ENCODE measurements at regions not wholly inside any gene's neighbourhood (a gene's known extent, or its start where the extent isn't known, plus 50 kb on each side); places are given as distances from the start of the nearest gene placed in this dataset.
"Not testable (repeated sequence)": the region's sequence is repeated elsewhere in the genome, so short reads cannot be mapped to it uniquely, and the experiment has no call there.

DNA sequence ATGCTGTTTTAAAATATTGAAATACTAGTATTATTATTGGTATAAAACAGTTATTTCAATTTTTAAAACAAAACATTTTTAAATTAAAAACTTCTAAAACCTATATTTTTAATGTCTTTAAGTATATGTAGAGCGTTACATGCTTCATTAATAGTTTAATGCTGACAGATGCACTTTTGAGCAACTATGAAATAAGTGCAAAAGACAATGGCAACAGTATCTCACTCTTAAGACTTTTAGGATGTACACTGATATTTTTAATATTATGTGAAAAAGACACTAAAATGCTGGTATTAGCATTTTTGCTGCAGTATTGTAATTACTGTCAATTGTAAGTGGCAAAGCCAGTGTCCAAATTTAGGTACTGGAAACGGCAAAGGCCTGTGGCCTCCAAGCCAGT, 93.2 kb upstream of the NAA35 start:
- not testable (repeated sequence) for H3K9me3 Mint-ChIP-seq; H3K27ac Mint-ChIP-seq; H3K27me3 Mint-ChIP-seq (ENCODE audit: low read depth); H3K4me1 Mint-ChIP-seq; DNase-seq (ENCODE audit: low spot score in 2 of 2, unreplicated experiment in 2 of 2); H3K4me3 Mint-ChIP-seq
- peaks cover 22% of the 10 kb centered on the region for H3K36me3 Mint-ChIP-seq

DNA sequence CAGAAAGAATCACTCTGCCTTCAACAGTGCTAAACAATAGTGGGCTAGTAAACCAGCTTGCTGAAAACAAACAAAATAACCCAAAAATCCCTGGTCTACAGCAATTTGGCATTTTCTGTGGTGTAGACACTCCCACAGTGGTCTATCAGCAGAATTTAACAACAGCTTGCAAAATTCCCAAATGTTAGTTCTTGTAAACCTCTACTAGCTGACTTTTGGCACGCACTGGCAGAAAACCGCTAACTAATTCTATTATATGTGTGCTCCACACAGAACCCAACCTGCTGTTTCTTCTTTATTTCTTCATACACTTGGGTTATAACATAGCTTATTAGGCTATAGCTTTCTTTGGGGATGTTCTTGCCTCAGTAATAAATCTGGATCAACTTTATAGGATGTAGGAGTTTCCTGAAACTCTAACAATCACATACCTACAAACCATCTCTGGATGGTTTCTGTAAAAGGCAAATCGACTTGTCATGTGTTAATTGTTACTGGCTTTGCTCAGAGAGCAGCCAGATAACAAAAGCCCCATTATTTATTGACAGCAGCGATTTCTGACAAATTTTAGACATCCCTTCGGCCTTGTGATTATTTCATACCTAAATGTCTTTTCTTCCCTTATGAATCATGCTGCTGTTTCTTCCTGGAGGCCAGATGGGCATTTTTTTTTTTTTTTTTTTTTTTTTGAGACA, 82.7 kb upstream of the NAA35 start:
- DNase-seq (ENCODE audit: low spot score in 2 of 2, unreplicated experiment in 2 of 2), result no peak
- no peaks in the 10 kb centered on the region for H3K27me3 Mint-ChIP-seq (ENCODE audit: low read depth)
- TF ChIP-seq, protein P1, sequence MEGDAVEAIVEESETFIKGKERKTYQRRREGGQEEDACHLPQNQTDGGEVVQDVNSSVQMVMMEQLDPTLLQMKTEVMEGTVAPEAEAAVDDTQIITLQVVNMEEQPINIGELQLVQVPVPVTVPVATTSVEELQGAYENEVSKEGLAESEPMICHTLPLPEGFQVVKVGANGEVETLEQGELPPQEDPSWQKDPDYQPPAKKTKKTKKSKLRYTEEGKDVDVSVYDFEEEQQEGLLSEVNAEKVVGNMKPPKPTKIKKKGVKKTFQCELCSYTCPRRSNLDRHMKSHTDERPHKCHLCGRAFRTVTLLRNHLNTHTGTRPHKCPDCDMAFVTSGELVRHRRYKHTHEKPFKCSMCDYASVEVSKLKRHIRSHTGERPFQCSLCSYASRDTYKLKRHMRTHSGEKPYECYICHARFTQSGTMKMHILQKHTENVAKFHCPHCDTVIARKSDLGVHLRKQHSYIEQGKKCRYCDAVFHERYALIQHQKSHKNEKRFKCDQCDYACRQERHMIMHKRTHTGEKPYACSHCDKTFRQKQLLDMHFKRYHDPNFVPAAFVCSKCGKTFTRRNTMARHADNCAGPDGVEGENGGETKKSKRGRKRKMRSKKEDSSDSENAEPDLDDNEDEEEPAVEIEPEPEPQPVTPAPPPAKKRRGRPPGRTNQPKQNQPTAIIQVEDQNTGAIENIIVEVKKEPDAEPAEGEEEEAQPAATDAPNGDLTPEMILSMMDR (IDR thresholded peaks at IDR 0.05; ENCODE audit: unreplicated experiment), result no peak
- H3K27ac Mint-ChIP-seq, result no peak overlapping the region
- peaks cover 36% of the 10 kb centered on the region for H3K36me3 Mint-ChIP-seq
- H3K4me3 Mint-ChIP-seq, result no peak overlapping the region
- H3K4me1 Mint-ChIP-seq, result peaks cover 5% of the 10 kb centered on the region
- H3K9me3 Mint-ChIP-seq, result peaks cover 20% of the 10 kb centered on the region

DNA sequence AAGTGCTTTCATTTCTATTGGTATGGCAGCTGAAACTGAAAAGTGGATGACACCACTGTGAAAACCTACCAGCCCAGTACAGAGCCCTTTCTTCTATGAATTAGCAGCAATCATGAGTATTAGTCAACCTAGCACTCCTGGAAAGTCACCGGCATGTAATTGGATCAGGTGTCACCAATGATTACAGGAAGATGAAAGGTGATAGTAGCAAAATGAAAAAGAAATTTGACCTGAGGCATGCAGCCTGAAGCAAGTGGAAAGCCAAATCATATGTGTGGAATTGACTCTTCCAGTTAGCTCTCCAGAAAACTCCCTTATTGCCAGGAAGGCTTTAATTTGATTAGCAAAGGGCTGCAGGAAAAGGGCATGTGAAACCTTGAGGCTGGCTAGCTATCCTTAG, 81.2 kb upstream of the NAA35 start:
- DNase-seq (ENCODE audit: low spot score in 2 of 2, unreplicated experiment in 2 of 2), result no peak
- Mint-ChIP-seq H3K36me3 (peaks cover 37% of the 10 kb centered on the region), H3K4me1 (peaks cover 5% of the 10 kb centered on the region), H3K27ac (no peak overlapping the region), H3K4me3 (no peak overlapping the region), H3K27me3 (ENCODE audit: low read depth) (no peaks in the 10 kb centered on the region), H3K9me3 (peaks cover 16% of the 10 kb centered on the region)
- TF ChIP-seq, protein P1 (IDR thresholded peaks at IDR 0.05; ENCODE audit: unreplicated experiment), result no peak

DNA sequence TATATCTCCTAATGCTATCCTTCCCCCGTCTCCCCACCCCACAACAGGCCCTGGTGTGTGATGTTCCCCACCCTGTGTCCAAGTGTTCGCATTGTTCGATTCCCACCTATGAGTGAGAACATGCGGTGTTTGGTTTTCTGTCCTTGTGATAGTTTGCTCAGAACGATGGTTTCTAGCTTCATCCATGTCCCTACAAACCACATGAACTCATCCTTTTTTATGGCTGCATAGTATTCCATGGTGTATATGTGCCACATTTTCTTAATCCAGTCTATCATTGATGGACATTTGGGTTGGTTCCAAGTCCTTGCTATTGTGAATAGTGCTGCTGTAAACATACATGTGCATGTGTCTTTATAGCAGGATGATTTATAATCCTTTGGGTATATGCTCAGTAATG, 79.1 kb upstream of the NAA35 start:
- Mint-ChIP-seq H3K9me3 (peaks cover 31% of the 10 kb centered on the region), H3K36me3 (peaks cover 46% of the 10 kb centered on the region)
- not testable (repeated sequence) for H3K4me3 Mint-ChIP-seq; H3K4me1 Mint-ChIP-seq; H3K27me3 Mint-ChIP-seq (ENCODE audit: low read depth); DNase-seq (ENCODE audit: low spot score in 2 of 2, unreplicated experiment in 2 of 2); H3K27ac Mint-ChIP-seq

DNA sequence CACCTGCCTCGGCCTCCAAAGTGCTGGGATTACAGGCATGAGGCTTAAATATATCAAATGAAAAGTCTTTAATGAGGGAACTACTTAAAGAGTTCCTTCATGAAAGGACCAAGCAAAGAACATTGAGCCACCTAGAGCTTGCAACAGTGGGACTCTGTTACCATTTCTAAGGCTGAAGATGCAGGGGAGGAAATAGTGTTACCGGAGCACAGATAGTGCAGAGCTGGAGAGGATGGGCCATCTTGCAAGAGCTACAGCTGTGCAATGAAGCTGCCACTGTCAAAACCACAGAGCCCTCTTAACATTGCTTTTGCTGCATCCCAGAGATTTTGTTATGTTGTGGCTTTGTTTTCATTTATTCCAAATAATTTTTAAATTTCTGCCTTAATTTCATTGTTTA, 77.1 kb upstream of the NAA35 start:
- H3K36me3 Mint-ChIP-seq, result peaks cover 43% of the 10 kb centered on the region
- H3K9me3 Mint-ChIP-seq, result peaks cover 31% of the 10 kb centered on the region
- H3K27me3 Mint-ChIP-seq (ENCODE audit: low read depth), result no peaks in the 10 kb centered on the region
- TF ChIP-seq, protein P1 (IDR thresholded peaks at IDR 0.05; ENCODE audit: unreplicated experiment), result no peak
- no peak overlapping the region for H3K27ac Mint-ChIP-seq
- no peak overlapping the region for H3K4me3 Mint-ChIP-seq
- DNase-seq (ENCODE audit: low spot score in 2 of 2, unreplicated experiment in 2 of 2), result no peak
- H3K4me1 Mint-ChIP-seq, result peaks cover 5% of the 10 kb centered on the region

DNA sequence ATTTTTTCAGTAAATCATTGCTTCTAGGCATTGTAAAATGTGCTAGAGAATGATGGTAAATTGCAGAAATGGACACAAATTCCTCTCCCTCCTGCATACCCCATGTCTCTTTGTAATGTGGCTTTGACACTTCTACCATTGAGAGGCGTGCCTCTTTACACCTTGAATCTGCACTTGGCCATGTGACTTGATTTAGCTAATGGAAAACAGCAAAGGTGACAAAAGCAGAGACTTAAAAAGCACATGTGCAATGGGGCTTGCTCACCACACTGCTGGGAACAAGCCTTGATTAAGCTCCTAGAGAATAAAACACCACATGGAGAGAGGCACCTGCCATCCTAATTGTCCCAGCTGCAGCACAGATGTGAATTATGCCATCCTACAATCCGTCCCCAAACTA, 69.9 kb upstream of the NAA35 start:
- H3K27ac Mint-ChIP-seq, result no peak overlapping the region
- H3K27me3 Mint-ChIP-seq (ENCODE audit: low read depth), result no peaks in the 10 kb centered on the region
- peaks cover 6% of the 10 kb centered on the region for H3K9me3 Mint-ChIP-seq
- DNase-seq (ENCODE audit: low spot score in 2 of 2, unreplicated experiment in 2 of 2), result no peak
- H3K36me3 Mint-ChIP-seq, result peaks cover 5% of the 10 kb centered on the region
- no peak overlapping the region for H3K4me3 Mint-ChIP-seq
- TF ChIP-seq, protein P1 (IDR thresholded peaks at IDR 0.05; ENCODE audit: unreplicated experiment), result no peak
- H3K4me1 Mint-ChIP-seq, result no peaks in the 10 kb centered on the region

DNA sequence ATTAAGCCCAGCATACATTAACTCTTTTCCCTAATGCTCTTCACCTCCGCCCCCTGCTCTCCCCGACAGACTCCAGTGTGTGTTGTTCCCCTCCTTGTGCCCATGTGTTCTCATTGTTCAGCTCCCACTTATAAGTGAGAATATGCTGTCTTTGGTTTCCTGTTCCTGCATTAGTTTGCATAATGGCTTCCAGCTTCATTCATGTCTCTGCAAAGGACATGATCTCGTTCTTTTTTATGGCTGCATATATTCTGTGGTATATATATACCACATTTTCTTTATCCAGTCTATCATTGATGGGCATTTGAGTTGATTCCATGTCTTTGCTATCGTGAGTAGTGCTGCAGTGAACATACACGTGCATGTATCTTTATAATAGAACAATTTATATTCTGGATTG, 69.3 kb upstream of the NAA35 start:
- not testable (repeated sequence) for H3K27ac Mint-ChIP-seq; H3K9me3 Mint-ChIP-seq; H3K4me3 Mint-ChIP-seq; DNase-seq (ENCODE audit: low spot score in 2 of 2, unreplicated experiment in 2 of 2); H3K36me3 Mint-ChIP-seq; H3K4me1 Mint-ChIP-seq; H3K27me3 Mint-ChIP-seq (ENCODE audit: low read depth)

All from mesothelial cell of epicardium (in vitro differentiated cells).